Neutrophil (primary cell): ENCODE measurements at regions not wholly inside any gene's neighbourhood (a gene's known extent, or its start where the extent isn't known, plus 50 kb on each side); places are given as distances from the start of the nearest gene placed in this dataset.

Source experiments
- H3K27ac ChIP-seq: fragments of 200-600 bp; sonication (generic); 2 replicates; pipeline ENCODE4 v1.5.1; 2016; ENCODE audit warnings: mild to moderate bottlenecking, moderate library complexity
- H3K27me3 ChIP-seq: fragments of 200-600 bp; sonication (generic); 2 replicates; pipeline ENCODE4 v1.6.0; 2016; ENCODE audit warnings: mild to moderate bottlenecking
- H3K36me3 ChIP-seq: fragments of 200-600 bp; sonication (generic); 2 replicates; pipeline ENCODE4 v1.5.1; 2017
- H3K4me1 ChIP-seq, 2 experiments: fragments of 200-600 bp in 1 of 2; sonication (generic) in 1 of 2; 1 replicate in 1 of 2; 2 replicates in 1 of 2; pipeline versions ENCODE4 v1.5.1 to v1.6.1; 2013 to 2016; ENCODE audit warnings: low read depth in 1 of 2, low read length in 1 of 2, mild to moderate bottlenecking in 1 of 2, moderate library complexity in 1 of 2; ENCODE audit not compliant: control insufficient read depth in 1 of 2, insufficient read depth in 1 of 2
- H3K4me3 ChIP-seq, 2 experiments: fragments of 200-600 bp in 1 of 2; sonication (generic) in 1 of 2; 1 replicate in 1 of 2; 2 replicates in 1 of 2; pipeline ENCODE4 v1.5.1; 2013 to 2016; ENCODE audit warnings: low read depth in 1 of 2, low read length in 1 of 2, mild to moderate bottlenecking in 1 of 2, moderate library complexity in 1 of 2
- H3K9me3 ChIP-seq: fragments of 200-600 bp; sonication (generic); 2 replicates; pipeline ENCODE4 v1.5.1; 2016
- TF ChIP-seq, protein P1 (sequence below): fragments of 200-600 bp; sonication (generic); IDR thresholded peaks from 2 replicates; pipeline ENCODE4 v1.5.1; 2016; ENCODE audit warnings: antibody characterized with exemption

DNA sequence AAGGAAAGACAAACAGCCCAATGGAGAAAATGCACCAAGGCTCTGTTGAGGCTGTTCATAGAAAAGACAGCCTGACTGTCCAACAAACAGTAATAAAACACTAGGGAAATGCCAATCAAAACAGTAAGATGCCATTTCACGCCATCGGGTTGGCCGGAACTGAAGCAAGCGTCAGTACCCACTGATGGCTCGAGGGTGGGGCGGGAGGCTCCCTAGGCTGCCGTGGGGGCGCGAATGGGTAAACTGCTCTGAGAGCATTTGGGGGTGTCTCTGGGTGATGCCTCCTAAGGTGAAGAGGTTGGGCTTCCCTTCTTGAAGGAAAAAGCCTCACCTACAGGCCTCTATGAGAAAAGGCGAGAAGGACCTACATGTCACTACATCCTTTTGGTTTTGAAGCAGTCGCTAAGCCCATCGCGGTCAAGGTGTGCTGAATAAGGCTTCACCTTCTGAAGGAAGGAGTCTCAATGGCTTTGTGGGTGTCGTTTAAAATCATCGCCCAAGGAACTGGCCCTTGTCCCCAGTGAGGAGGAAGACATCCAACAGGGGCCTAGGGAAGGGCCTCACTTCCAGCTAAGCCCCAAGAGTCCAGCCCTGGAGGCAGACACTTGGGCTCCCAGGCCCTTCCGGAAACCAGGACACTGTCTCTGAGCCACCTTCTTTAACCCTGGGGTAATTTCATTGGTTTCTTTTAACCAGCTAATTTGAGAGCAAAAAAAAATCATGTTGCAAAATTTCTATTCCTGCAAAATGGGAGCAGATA is 98.5 kb upstream of the PPP2R2D start:
- no peaks in the 10 kb centered on the region for H3K9me3 ChIP-seq
- H3K4me1 ChIP-seq = no peaks in the 10 kb centered on the region
- TF ChIP-seq, protein P1, sequence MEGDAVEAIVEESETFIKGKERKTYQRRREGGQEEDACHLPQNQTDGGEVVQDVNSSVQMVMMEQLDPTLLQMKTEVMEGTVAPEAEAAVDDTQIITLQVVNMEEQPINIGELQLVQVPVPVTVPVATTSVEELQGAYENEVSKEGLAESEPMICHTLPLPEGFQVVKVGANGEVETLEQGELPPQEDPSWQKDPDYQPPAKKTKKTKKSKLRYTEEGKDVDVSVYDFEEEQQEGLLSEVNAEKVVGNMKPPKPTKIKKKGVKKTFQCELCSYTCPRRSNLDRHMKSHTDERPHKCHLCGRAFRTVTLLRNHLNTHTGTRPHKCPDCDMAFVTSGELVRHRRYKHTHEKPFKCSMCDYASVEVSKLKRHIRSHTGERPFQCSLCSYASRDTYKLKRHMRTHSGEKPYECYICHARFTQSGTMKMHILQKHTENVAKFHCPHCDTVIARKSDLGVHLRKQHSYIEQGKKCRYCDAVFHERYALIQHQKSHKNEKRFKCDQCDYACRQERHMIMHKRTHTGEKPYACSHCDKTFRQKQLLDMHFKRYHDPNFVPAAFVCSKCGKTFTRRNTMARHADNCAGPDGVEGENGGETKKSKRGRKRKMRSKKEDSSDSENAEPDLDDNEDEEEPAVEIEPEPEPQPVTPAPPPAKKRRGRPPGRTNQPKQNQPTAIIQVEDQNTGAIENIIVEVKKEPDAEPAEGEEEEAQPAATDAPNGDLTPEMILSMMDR = no peak
- H3K4me3 ChIP-seq = no peak overlapping the region
- peaks cover 18% of the 10 kb centered on the region for H3K27me3 ChIP-seq
- no peaks in the 10 kb centered on the region for H3K36me3 ChIP-seq
- no peak overlapping the region for H3K27ac ChIP-seq

DNA sequence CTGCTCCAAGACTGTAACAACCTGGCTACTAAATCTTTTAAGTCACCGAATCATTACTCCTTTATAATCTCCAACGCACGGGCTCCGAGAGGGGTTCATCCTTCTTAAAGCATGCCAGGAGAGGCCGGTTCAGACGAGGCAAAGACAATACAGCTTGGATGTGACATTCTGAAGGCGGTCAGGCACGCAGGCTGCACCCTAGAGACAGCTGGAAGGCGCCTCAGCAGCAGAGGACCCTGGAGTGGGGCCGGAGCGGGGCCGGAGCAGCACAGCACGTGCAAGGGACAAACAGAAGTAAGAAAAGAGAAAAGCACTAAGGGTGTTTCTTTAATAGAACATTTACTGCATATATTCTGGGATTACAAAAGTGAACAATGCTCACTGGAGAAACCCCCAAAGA is 97.8 kb upstream of the PPP2R2D start:
- H3K36me3 ChIP-seq = no peaks in the 10 kb centered on the region
- TF ChIP-seq, protein P1 = no peak
- H3K27ac ChIP-seq = no peak overlapping the region
- H3K4me1 ChIP-seq = no peaks in the 10 kb centered on the region
- H3K4me3 ChIP-seq = no peak overlapping the region
- no peaks in the 10 kb centered on the region for H3K9me3 ChIP-seq
- peaks cover 18% of the 10 kb centered on the region for H3K27me3 ChIP-seq

DNA sequence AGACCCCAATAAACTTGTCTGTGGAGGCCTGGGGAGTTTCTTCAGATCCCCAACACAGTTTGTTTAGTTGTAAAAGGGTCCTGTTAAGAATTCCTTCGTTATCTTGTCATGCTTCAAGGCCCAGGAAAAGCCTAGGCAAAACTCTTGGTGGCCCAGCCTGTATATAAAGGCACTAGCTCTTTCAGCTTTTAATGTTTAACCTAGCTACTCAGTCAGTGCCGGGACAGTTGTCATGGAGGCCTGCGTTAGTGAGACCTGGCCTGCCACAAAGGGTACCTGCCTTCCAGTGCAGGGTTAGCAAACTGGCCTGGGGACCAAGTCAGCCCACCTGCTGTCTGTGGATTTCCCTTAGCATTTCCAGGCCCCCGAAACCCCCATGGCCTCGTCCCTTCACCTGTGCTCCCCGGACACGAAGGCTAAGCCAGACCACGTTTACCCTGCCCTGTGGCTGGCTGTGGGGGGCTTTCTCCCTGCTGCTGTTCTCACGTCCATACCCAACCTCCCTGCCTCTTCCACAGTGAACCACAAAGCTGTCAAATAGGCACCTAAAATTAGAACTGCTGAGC is 96.9 kb upstream of the PPP2R2D start:
- TF ChIP-seq, protein P1 = no peak
- Histone ChIP-seq H3K27me3 (peaks cover 18% of the 10 kb centered on the region), H3K27ac (no peak overlapping the region), H3K4me3 (no peak overlapping the region), H3K36me3 (no peaks in the 10 kb centered on the region), H3K4me1 (no peaks in the 10 kb centered on the region), H3K9me3 (no peaks in the 10 kb centered on the region)

DNA sequence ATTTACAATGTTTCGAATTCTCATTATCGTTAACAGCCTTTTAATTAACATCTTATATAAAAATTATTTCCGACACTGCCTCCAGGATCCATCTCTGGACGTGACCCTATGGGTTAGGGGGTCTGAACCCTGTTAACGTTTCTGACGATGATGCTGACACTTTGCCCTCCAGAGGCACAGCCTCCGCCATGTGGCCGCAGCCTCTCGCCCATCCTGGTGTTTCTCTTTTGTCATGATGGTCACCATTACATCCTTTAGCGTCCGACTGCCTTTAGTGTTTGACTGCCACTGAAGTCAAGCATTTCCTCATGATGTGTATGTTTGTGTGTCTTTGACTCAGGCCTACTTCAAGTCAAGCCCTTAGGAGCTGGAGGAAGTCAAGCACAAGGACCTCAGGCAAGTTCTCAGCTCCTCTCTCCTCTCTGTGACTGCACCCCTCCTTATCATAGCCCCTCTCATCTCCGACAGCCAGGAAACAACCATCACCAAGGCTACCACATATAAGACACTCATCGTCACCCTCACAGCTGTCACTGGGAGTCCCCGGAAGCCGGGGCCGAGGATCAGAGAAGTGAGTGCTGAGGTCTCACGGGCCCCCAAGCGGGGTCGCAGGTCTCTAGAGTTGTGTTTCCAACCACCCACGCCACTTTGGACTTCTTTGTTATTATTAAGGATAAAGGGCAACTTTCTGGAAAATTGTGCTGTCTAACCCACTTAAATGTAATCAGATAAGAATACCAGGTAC is 96.1 kb upstream of the PPP2R2D start:
- H3K36me3 ChIP-seq = no peaks in the 10 kb centered on the region

DNA sequence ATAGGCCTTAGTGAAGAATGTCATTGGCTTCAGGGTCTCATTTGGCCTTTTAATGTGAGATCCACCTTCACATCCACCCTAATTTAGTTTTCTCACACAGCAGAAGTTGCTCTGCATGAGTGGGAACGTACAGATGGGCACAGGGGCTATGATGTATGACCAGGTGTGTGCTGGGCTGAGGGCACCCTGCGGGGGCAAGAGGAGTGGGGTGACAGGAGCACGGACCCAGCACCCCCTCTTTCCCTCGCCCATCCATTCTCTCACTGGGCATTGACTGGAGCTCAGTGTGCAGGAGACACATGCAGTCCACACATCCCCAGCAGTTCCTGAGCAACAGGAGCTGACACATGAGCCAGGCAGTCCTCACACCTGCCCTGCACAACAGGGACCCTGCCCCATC is 95.1 kb upstream of the PPP2R2D start:
- Histone ChIP-seq H3K27me3 (peaks cover 18% of the 10 kb centered on the region), H3K36me3 (no peaks in the 10 kb centered on the region), H3K4me1 (no peaks in the 10 kb centered on the region), H3K9me3 (no peaks in the 10 kb centered on the region), H3K27ac (no peak overlapping the region), H3K4me3 (no peak overlapping the region)
- TF ChIP-seq, protein P1 = no peak

More for the DNA sequence above, 96.1 kb upstream of the PPP2R2D start:
- no peak overlapping the region for H3K27ac ChIP-seq
- H3K4me3 ChIP-seq = no peak overlapping the region
- H3K4me1 ChIP-seq = no peaks in the 10 kb centered on the region
- TF ChIP-seq, protein P1 = no peak
- no peaks in the 10 kb centered on the region for H3K9me3 ChIP-seq
- peaks cover 18% of the 10 kb centered on the region for H3K27me3 ChIP-seq
